Mucosa of descending colon (tissue), 3 donors: ENCODE measurements at regions not wholly inside any gene's neighbourhood (a gene's known extent, or its start where the extent isn't known, plus 50 kb on each side); places are given as distances from the start of the nearest gene placed in this dataset.
"Not testable (repeated sequence)": the region's sequence is repeated elsewhere in the genome, so short reads cannot be mapped to it uniquely, and the experiment has no call there.

Source experiments
- ATAC-seq: fragments of 200-7000 bp; cut with Tn5 transposase; one replicate; pipeline ENCODE4 v1.9.1; 2020; ENCODE audit warnings: mild to moderate bottlenecking, moderate library complexity
- DNase-seq, 3 donors: peaks; one replicate each; pipeline ENCODE4 v3.0.0-alpha.2; 2020
- H3K36me3 ChIP-seq: fragments of 200-600 bp; one replicate; pipeline ENCODE4 v1.8.0; 2021; ENCODE audit warnings: low read depth, mild to moderate bottlenecking
- H3K4me1 ChIP-seq: fragments of 200-600 bp; one replicate; pipeline ENCODE4 v1.8.0; 2021; ENCODE audit warnings: low read depth, mild to moderate bottlenecking
- H3K4me3 ChIP-seq: fragments of 200-600 bp; one replicate; pipeline ENCODE4 v1.8.0; 2021; ENCODE audit warnings: mild to moderate bottlenecking
- H3K9me3 ChIP-seq: fragments of 200-600 bp; one replicate; pipeline ENCODE4 v1.8.0; 2021; ENCODE audit warnings: mild to moderate bottlenecking
- CTCF ChIP-seq: fragments of 200-600 bp; IDR thresholded peaks from one replicate; pipeline ENCODE4 v1.8.0; 2022; ENCODE audit warnings: antibody characterized with exemption, mild to moderate bottlenecking
- intact Hi-C, 2 donors: fragments of 100-400 bp; cut with DNase I in 1 of 2; cut with micrococcal nuclease in 1 of 2; formaldehyde crosslinking; loops; one replicate each; pipeline versions ENCODE4 v1.11.0 to v1.11.1; 2022; cut with DNase I, micrococcal nuclease
- donor health status: DM: no; HTN: no; CAD: no; lungs with moderate emphysema.
- donor health status: DM: no; HTN: no; CAD: no.
- donor health status: DM: no; HTN: yes; CAD: no.

GRCh38 chr5:4028384-4028783, 432.8 kb downstream of the IRX1 start:
- DNase-seq (no peak), ATAC-seq (no peak)
- peaks cover 14% of the 10 kb centered on the region for H3K9me3 ChIP-seq
- H3K4me3 ChIP-seq: no peak overlapping the region
- no peak for TF ChIP-seq CTCF
- H3K36me3 ChIP-seq: no peaks in the 10 kb centered on the region
- intact Hi-C loops: no loop called here
- no peaks in the 10 kb centered on the region for H3K4me1 ChIP-seq

GRCh38 chr5:4033546-4033945, 437.9 kb downstream of the IRX1 start:
- H3K4me3 ChIP-seq, H3K36me3 ChIP-seq, DNase-seq, H3K4me1 ChIP-seq, intact Hi-C loops, ATAC-seq: not testable (repeated sequence)
- peaks cover 16% of the 10 kb centered on the region for H3K9me3 ChIP-seq

- DNase-seq (no peak), ATAC-seq (no peak)
- no peak for TF ChIP-seq CTCF
Observed at GRCh38 chr5:4036861-4037260, 441.2 kb downstream of the IRX1 start.

GRCh38 chr5:4038994-4039393, 443.4 kb downstream of the IRX1 start:
- no peaks in the 10 kb centered on the region for H3K4me1 ChIP-seq
- ATAC-seq (no peak), DNase-seq (no peak)
- H3K36me3 ChIP-seq: no peaks in the 10 kb centered on the region
- H3K4me3 ChIP-seq: no peak overlapping the region
- intact Hi-C loops: no loop called here
- peaks cover 20% of the 10 kb centered on the region for H3K9me3 ChIP-seq
- no peak for TF ChIP-seq CTCF

More at GRCh38 chr5:4036861-4037260, 441.2 kb downstream of the IRX1 start:
- no peaks in the 10 kb centered on the region for H3K4me1 ChIP-seq
- H3K4me3 ChIP-seq: no peak overlapping the region
- intact Hi-C loops: no loop called here
- H3K36me3 ChIP-seq: no peaks in the 10 kb centered on the region
- peaks cover 14% of the 10 kb centered on the region for H3K9me3 ChIP-seq

GRCh38 chr5:4042311-4042710, 446.7 kb downstream of the IRX1 start:
- ATAC-seq: no peak
- no peak for TF ChIP-seq CTCF
- no peaks in the 10 kb centered on the region for H3K4me1 ChIP-seq
- no peak overlapping the region for H3K4me3 ChIP-seq
- H3K36me3 ChIP-seq: no peaks in the 10 kb centered on the region
- DNase-seq: no peak
- intact Hi-C loops: no loop called here
- H3K9me3 ChIP-seq: peaks cover 13% of the 10 kb centered on the region

- TF ChIP-seq CTCF: no peak
- DNase-seq: no peak
- ATAC-seq: no peak
- Histone ChIP-seq H3K9me3 (peaks cover 13% of the 10 kb centered on the region), H3K4me3 (no peak overlapping the region), H3K36me3 (no peaks in the 10 kb centered on the region), H3K4me1 (no peaks in the 10 kb centered on the region)
- intact Hi-C loops: no loop called here
Observed at GRCh38 chr5:4043135-4043534, 447.5 kb downstream of the IRX1 start.
